ENCODE measurements at regions not wholly inside any gene's neighbourhood (a gene's known extent, or its start where the extent isn't known, plus 50 kb on each side); places are given as distances from the start of the nearest gene placed in this dataset.

DNA sequence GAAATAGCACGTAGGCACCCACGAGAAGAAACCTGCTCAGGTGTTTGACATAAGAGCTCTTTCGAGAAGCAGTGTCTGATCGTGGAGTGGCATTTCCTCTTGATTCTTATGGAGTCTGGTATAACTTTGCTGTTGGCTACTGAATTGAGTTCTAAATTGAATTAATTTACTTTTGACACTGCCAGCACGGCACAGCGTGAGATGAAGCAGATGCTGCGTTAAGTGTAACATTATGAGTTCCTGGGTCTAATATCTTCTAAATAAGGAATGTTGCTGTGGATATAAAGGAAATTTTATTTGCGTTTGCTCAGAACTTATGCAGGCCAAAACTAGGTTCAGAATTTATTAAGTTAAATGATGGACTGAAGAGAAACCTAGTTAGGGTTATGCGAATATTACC, 919.9 kb downstream of the TUSC7 start:
- TF ChIP-seq CTCF (IDR thresholded peaks at IDR 0.05; ENCODE audit: insufficient read depth, missing control alignments), result no peak
- FAIRE-seq, result no peak

GRCh38 chr3:117630469-117630868, 920.9 kb downstream of the TUSC7 start:
- DNase-seq (ENCODE audit: insufficient read length, low spot score), result no peak
- FAIRE-seq, result no peak
- TF ChIP-seq CTCF (IDR thresholded peaks at IDR 0.05; ENCODE audit: insufficient read depth, missing control alignments), result no peak

More for the DNA sequence above, 919.9 kb downstream of the TUSC7 start:
- no peak for DNase-seq (ENCODE audit: insufficient read length, low spot score)

DNA sequence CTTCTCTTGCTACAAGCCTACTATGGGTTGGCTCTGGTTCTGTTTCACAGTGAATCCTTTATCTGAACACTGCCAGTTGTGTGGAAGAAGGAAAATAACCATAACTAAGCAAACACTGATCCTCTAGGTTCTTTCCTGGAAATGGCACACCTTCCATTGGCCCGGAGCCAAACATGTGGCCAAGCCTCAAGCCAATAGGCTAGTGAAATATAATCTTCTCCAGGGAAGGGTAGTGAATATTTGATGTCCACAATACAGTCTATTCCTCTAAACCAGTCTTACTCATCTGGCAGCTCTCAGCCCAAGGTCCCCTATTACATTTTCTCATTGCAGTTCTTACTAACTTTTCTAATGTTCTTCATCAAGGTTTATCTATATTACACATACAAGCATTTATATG, 921.3 kb downstream of the TUSC7 start:
- TF ChIP-seq CTCF (IDR thresholded peaks at IDR 0.05; ENCODE audit: insufficient read depth, missing control alignments), result no peak
- FAIRE-seq (no peak), DNase-seq (ENCODE audit: insufficient read length, low spot score) (no peak)

DNA sequence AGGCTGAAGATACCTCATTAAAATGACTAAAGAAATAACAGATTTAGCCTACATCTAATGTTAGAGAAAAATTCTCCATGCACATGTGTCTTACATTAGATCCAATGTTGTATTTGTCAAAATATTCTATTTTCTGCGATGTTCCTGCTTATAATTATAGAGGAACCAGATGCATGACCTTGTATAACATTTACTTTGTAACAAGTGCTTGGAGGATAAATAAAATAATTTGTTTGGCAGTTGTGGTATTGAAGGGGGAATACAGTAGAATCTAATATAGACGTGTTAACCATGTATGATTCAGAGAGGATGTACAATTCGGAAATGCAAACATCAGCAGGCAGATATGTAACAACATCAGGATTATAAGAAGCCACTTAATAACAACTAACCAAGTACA, 922.2 kb downstream of the TUSC7 start:
- TF ChIP-seq CTCF (IDR thresholded peaks at IDR 0.05; ENCODE audit: insufficient read depth, missing control alignments), result no peak
- FAIRE-seq (peak; percentile 89), DNase-seq (ENCODE audit: insufficient read length, low spot score) (no peak)

DNA sequence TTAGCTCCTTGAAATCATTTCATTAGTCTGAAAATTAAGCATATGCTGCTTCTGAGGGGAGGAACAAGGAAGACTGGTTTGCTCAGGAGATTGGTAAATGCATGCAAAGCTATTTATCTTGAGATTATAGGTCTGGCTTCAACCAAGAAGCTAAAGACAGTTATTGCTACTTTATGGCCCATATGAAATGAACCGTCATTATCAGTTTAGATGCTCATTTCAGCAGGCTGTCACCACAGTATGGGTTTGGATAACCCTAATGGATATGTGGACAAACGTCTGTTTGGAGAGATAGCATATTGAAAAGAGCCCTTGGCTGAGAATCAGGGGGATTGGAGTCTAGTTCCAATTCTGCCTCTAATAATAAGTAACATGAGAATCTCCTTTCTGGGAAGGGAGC, 922.6 kb downstream of the TUSC7 start:
- FAIRE-seq (no peak), DNase-seq (ENCODE audit: insufficient read length, low spot score) (no peak)
- TF ChIP-seq CTCF (IDR thresholded peaks at IDR 0.05; ENCODE audit: insufficient read depth, missing control alignments), result no peak

DNA sequence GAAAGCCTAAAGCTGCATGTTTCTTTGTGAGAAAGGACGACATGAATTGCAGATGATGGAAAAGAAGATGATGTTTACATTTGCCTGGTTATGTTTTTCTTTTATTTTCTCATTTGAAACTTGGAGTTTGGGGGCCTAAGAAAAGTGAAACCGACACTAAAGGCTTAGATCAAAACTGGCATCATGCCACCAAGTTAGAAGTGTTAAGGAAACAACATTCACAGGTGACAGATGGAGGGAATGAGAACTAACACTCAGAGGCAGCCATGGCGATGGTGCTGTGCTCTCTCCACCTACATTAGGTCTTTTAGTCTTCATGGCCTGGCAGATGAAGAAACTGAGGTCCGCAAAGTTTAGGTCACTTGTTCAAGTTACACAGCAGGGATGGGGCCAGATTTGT, 923.6 kb downstream of the TUSC7 start:
- FAIRE-seq, result no peak
- no peak for DNase-seq (ENCODE audit: insufficient read length, low spot score)

DNA sequence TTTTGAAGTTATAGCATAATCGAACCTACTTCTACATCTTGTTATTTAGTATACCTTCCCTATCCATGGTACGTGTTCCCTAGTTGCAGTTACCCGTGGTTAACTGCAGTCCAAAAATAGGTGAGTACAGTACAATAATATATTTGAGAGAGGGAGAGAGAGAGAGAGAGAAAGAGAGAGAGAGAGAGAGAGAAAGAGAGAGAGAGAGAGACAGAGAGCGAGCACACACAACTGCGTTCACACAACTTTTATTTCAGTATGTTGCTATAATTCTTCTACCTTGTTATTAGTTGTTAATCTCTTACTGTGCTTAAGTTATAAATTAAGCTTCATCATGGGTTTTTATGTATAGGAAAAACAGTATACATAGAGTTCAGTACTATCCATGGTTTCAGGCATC, 928.1 kb downstream of the TUSC7 start:
- DNase-seq (ENCODE audit: insufficient read length, low spot score) (no peak), FAIRE-seq (no peak)
- TF ChIP-seq CTCF (IDR thresholded peaks at IDR 0.05; ENCODE audit: insufficient read depth, missing control alignments), result no peak

More for the DNA sequence above, 923.6 kb downstream of the TUSC7 start:
- TF ChIP-seq CTCF (IDR thresholded peaks at IDR 0.05; ENCODE audit: insufficient read depth, missing control alignments), result no peak
